GM21360 (cell line): ENCODE measurements at regions not wholly inside any gene's neighbourhood (a gene's known extent, or its start where the extent isn't known, plus 50 kb on each side); places are given as distances from the start of the nearest gene placed in this dataset.

Experiments
- ATAC-seq: cut with Tn5 transposase; IDR thresholded peaks from one replicate; pipeline ENCODE4 v1.9.1; 2021; ENCODE audit warnings: mild to moderate bottlenecking, moderate library complexity; ENCODE audit not compliant: unreplicated experiment

DNA sequence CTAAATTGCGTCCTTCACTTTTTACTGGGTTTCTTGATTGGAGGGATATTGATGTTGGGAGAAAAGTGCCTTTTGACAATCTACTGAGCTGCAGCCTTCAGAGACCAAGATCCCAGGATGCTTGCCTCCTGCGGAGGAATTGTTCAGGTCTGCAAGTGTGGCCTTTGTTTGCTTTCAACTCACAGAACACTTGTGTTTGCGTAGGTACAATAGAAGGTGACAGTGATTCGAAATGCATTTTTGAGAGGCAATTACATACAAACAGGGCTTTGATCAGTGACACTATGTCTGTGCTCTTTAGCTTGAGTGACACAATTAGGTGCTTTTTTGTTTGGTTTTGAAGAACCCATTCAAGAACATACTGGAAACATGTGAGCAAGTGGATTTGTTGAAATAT, 600.6 kb downstream of the QKI start:
- ATAC-seq = no peak

GRCh38 chr6:164014346-164015087, 600.0 kb downstream of the QKI start:
- ATAC-seq = no peak

DNA sequence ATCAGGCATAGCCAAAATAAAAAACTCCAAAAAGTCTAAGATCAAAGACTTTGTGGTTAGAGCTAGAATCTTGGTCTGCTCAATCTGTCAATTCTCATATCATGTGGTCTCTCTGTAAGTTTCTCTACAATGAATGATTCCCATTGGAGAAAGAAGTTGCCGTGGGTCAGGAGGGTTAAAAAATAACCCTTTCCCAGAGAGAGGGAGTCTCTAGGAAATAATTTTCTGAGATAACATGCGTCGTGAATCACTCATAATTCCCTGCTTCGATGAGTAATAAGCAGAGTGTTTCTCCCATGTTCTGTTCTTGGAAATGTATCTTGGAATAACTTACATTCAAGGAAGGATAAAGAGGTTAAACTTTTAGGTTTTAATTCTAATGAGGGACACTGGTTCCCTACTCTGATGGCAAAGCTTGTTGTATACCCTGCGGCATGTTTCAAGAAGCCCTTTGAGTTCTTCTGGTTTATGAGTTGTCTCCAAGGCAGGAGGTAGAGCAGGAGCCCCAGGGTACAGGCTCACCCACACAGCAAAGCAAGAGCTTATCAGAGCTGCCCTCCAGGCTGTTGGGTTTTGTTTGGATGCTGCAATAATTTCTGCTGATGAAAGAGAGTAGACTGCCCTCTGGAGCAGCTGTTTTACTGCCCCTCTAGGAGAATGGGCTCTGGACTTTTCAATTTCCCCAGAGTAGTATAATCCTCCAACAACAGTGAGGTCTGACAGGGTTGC, 599.1 kb downstream of the QKI start:
- ATAC-seq = no peak

GRCh38 chr6:164011321-164011720, 596.8 kb downstream of the QKI start:
- ATAC-seq = no peak

GRCh38 chr6:164010441-164011103, 596.1 kb downstream of the QKI start:
- no peak for ATAC-seq

DNA sequence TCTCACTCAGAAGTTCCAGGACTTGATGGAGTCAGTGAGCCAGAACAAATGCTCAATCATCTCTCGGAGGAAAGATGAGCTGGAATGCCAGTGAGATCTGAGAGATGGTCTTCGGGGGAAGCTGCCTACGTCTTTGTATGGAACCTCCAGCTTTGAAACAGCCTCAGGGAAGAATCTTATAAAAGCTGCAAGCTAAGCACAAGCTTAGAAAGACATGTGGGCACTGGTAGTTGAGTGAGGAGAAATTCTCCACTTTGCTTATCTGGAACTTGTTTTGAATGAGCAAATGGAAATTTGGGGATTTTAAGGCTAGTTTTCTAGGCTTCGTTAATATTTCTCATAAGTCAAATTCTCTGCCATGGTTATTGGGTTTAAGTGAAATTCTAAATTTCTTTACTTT, 594.4 kb downstream of the QKI start:
- no peak for ATAC-seq

DNA sequence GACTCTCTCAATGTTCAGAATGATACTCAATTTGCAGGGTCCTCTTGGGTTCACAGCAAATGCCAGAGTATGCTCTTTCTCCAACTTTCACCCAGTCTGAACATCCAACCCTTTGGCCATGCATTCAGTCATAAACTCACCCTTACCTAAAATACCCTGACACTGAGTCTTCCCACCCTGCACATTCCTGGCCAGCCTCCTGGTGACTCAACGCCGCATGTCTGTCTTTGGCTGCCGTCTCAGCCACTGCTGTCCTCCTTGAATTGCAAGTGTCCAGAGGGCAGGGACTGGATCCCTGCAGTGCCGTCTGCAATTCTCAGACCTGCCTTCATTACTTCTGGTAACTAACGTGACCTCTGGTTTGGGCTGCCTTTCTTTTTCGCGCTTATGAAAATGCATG, 593.4 kb downstream of the QKI start:
- ATAC-seq = no peak

DNA sequence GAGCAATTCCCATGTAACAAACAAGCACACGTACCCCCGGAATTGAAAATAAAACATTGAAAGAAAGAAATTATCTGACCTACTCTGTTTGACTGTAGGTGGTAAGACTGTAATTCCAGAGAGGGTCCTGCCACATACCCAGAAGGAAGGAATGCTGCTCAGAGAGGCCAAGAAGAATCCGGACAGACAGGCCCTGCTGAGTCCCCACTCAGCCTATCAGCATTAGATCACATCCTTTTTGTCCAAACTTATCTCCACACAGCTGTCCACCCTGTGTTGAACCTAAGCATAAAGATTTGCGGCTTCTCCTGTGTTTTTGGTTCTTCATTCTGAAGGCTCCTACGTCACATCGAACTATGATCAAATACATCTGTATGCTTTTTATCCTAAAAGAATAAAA, 591.9 kb downstream of the QKI start:
- ATAC-seq = no peak

GRCh38 chr6:164005004-164005711, 590.6 kb downstream of the QKI start:
- ATAC-seq = no peak

DNA sequence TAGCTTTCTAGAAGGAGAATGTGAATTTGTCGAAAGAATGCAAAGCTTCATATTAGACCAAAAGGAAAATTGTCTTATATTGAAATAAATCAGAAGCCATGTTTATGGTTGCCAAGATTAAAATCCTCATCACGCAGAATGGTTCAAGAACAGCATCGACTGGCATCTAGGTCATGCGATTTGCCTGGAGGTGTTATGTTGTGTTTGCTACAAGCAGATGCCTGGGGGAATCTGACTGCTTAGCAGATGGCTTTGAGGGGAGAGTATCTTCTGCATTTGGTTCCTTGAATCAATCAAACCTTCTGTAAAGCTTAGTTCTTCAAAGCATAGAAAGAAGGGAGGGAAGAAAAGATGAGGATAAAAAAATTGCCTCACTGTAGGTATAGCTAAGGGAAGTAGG, 585.8 kb downstream of the QKI start:
- ATAC-seq = no peak

DNA sequence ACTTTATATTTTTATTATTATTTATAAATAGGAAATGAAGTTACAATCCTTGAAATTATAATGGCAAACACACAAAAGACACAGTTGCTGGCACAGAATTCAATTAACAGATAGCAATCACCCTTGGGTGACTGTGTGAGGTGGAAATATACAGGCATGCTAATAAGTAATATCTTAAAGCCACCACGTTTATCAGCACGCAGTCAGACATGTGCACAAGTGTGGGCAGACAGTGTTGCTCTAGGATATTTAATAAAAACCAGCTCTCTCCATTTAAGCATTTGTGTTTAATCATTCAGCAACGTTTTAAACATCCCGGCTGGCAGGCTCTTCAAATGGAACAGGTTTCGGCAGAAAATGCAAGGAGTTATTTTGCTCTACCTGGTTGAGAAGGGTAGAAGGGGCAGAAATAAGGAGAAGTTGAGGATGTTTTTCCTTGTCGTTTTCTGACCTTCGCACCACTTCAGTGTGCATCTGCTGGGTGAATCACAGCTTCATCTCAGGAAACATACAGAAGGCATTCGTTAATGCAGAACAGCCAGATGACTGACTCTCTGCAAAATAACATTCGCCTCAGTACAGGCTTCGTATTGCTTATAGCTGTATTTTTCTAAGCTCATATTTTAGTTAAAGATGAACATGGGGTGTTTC, 585.1 kb downstream of the QKI start:
- no peak for ATAC-seq

- ATAC-seq = no peak
These were observed 584.0 kb downstream of the QKI start for GRCh38 chr6:163998496-163998895.

DNA sequence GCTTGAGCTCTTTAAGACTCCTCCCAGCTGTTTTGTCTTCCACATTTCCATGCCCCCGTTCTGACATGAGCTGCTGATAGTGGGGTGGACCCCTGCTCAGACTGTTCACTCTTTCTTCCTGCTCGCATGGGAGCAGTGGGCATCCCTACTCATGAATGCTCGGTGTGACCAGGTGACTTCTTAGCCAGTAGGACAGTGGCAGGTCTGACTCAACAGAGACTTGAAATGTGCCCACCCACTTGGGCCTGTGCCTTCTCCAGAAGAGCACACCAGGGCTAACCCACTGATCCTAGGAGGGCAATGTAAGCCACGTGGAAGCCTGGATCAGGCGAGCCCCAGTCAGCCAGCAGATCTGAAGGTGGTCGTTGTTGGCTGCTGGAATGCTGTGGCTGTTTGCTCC, 582.0 kb downstream of the QKI start:
- ATAC-seq = no peak

DNA sequence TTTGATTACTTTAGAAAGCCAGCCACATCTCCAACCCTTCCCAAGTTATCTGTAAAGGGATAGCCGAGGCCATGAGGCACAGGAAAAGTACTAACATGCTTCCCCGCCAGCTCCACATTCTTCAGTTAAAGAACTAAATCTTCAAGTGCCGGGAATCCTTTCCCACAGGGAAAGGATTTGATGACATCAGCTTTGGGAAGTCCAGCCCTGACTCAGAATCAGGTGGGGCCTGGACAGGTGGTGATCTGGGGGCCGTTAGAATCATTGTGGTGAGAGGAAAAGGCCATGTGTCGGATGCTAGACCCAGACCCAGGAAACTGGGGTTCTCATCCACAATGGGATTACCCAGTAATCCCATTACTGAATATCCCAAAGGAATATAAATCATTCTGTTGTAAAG, 580.0 kb downstream of the QKI start:
- no peak for ATAC-seq

DNA sequence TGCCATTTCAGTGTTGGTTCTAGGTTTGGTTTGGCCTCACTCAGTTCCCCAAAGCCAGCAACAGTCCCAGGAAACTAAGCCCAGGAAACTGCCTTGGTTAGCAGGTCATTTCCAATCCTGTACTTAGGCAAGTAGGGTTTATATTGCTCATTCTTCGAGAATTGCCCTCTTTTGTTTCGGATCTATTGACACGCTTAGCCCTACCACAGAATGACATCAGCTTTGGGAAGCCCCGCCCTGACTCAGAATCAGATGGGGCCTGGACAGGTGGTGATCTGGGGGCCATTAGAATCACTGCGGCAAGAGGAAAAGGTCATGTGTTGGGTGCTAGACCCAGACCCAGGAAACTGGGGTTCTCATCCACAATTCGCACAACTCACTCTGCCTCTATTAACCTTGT, 578.2 kb downstream of the QKI start:
- ATAC-seq = no peak

- ATAC-seq = no peak
These were observed 577.5 kb downstream of the QKI start for GRCh38 chr6:163992056-163992455.

GRCh38 chr6:163991321-163991720, 576.8 kb downstream of the QKI start:
- no peak for ATAC-seq

DNA sequence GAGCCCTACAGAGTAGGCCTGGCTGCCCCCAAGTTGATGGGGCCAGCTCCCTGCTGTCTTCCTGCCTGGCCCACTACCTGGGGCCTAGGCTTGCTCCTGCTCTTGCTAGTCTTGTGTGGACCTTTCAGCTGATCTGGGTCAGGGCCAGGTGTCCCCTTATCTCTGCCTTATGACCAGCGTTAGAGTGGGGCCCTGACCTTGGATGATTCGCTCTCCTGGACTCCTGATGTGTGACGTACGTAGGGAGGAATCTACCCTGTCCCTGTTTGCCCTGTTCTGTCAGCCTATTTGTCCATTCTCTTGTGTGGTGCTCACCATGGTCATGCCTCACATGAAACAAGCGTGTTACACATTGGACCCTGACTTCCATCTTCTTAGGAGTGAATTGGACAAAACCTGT, 571.8 kb downstream of the QKI start:
- no peak for ATAC-seq

GRCh38 chr6:163985710-163986109, 571.2 kb downstream of the QKI start:
- ATAC-seq = no peak

DNA sequence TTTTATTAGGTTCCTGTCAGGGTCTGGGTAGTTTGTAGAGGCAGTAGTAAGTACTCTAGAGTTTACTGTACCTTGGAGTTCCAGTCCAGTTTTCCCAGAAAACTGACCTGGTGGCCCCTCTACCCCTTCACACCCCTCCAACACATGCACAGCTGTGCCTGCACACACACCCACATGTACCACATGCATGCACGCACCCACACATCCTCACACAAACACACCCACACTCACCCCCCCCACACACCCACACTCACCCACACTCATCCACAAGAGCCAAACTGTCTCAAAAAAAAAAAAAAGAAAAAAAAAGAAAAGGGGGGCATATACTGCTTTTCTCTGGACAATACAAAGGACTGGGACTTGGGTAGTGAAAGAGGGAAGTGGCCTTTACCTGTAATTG, 570.5 kb downstream of the QKI start:
- ATAC-seq = no peak
